Colonic mucosa (tissue), 4 donors: ENCODE measurements at regions not wholly inside any gene's neighbourhood (a gene's known extent, or its start where the extent isn't known, plus 50 kb on each side); places are given as distances from the start of the nearest gene placed in this dataset.

Source experiments
- DNase-seq: peaks from one replicate; pipeline ENCODE4 v3.0.0-alpha.2; 2020
- H3K27ac ChIP-seq: fragments of 200-600 bp; one replicate; pipeline ENCODE4 v1.8.0; 2021
- H3K27me3 ChIP-seq: fragments of 200-600 bp; one replicate; pipeline ENCODE4 v1.8.0; 2021
- H3K36me3 ChIP-seq: fragments of 200-600 bp; one replicate; pipeline ENCODE4 v1.8.0; 2021
- H3K4me1 ChIP-seq: fragments of 200-600 bp; one replicate; pipeline ENCODE4 v1.8.0; 2021; ENCODE audit warnings: mild to moderate bottlenecking
- H3K4me3 ChIP-seq: fragments of 200-600 bp; one replicate; pipeline ENCODE4 v1.8.0; 2021
- H3K9ac ChIP-seq, 2 donors: one replicate each; pipeline ENCODE4 v1.7.0; 2013; ENCODE audit warnings: control low read depth in 2 of 2, low read depth in 2 of 2, low read length in 2 of 2
- H3K9me3 ChIP-seq: fragments of 200-600 bp; one replicate; pipeline ENCODE4 v1.8.0; 2021
- intact Hi-C: fragments of 100-400 bp; cut with DNase I; formaldehyde crosslinking; loops from one replicate; pipeline ENCODE4 v1.14.1; 2022
- TF ChIP-seq, protein P1 (sequence below): fragments of 200-600 bp; IDR thresholded peaks from one replicate; pipeline ENCODE4 v1.8.0; 2022; ENCODE audit warnings: antibody characterized with exemption, mild to moderate bottlenecking
- donor health status: healthy.
- donor health status: DM: no; HTN: no; CAD: no.
- donor health status: DM: no; HTN: no; CAD: no.

DNA sequence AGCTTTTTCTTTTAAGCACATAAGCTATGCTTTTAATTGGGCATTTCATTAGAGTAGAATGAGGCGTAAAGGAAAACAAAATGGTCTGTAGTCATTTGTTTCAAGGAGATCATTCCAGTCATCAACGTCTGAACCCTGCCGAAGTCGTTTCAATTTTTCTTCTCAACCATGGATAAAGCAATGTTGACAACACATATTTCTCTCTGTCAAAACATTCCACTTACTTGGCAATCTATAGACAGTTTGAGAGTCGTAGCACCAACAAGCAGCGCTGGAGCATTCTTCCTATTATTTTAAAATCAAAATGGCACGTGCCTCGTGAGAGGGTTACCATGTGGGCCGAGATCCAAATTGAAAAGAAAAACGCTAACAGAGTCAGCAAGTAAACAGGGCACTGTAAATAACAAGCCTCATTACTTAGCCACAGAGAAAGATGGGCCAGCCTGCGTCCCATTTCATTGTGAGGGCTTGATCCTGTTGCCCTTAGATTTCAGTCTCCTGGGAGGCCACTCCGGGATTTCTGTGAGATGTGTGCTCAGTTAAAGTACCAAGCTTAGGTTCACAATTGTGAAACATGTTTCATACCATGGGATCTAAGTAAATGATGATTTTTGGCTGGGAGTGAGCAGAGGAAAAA, 422.9 kb downstream of the DTWD2 start:
- Histone ChIP-seq H3K36me3 (no peaks in the 10 kb centered on the region), H3K9ac (no peak overlapping the region), H3K4me1 (no peaks in the 10 kb centered on the region), H3K9me3 (no peaks in the 10 kb centered on the region), H3K27me3 (no peaks in the 10 kb centered on the region), H3K27ac (no peak overlapping the region), H3K4me3 (no peak overlapping the region)
- no peak for DNase-seq
- intact Hi-C loops = no loop called here
- TF ChIP-seq, protein P1, sequence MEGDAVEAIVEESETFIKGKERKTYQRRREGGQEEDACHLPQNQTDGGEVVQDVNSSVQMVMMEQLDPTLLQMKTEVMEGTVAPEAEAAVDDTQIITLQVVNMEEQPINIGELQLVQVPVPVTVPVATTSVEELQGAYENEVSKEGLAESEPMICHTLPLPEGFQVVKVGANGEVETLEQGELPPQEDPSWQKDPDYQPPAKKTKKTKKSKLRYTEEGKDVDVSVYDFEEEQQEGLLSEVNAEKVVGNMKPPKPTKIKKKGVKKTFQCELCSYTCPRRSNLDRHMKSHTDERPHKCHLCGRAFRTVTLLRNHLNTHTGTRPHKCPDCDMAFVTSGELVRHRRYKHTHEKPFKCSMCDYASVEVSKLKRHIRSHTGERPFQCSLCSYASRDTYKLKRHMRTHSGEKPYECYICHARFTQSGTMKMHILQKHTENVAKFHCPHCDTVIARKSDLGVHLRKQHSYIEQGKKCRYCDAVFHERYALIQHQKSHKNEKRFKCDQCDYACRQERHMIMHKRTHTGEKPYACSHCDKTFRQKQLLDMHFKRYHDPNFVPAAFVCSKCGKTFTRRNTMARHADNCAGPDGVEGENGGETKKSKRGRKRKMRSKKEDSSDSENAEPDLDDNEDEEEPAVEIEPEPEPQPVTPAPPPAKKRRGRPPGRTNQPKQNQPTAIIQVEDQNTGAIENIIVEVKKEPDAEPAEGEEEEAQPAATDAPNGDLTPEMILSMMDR = no peak

- TF ChIP-seq, protein P1 = no peak
- intact Hi-C loops = no loop called here
- no peak overlapping the region for H3K4me3 ChIP-seq
Measured at GRCh38 chr5:118561971-118562370, 426.4 kb downstream of the DTWD2 start.

GRCh38 chr5:118561235-118561634, 427.1 kb downstream of the DTWD2 start:
- Histone ChIP-seq H3K4me3 (no peak overlapping the region), H3K27ac (no peak overlapping the region), H3K9me3 (no peaks in the 10 kb centered on the region), H3K27me3 (no peaks in the 10 kb centered on the region), H3K9ac (no peak overlapping the region), H3K36me3 (no peaks in the 10 kb centered on the region), H3K4me1 (no peaks in the 10 kb centered on the region)
- TF ChIP-seq, protein P1 = no peak
- intact Hi-C loops = no loop called here
- DNase-seq = no peak

More at GRCh38 chr5:118561971-118562370, 426.4 kb downstream of the DTWD2 start:
- H3K4me1 ChIP-seq = no peaks in the 10 kb centered on the region
- no peaks in the 10 kb centered on the region for H3K36me3 ChIP-seq
- H3K27me3 ChIP-seq = no peaks in the 10 kb centered on the region
- no peak for DNase-seq
- no peak overlapping the region for H3K27ac ChIP-seq
- no peaks in the 10 kb centered on the region for H3K9me3 ChIP-seq
- no peak overlapping the region for H3K9ac ChIP-seq

DNA sequence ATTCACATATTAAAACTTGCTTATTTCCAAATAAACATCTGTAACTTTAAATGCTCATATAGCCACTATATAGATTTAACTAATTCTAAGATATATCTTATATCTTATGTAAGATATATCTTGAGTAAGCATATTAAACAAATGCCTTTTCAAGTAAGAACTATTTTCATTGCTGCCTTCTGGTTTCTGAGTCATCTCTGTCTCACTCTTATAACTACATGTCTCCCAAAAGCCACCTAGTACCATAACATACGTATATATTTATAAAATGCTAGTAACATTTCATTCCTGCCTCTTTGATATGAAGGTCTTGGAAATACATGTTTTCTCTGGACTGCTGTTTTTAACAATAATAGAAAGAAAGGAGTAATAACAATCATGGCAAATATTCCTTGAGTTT, 429.5 kb downstream of the DTWD2 start:
- H3K4me3 ChIP-seq = no peak overlapping the region

DNA sequence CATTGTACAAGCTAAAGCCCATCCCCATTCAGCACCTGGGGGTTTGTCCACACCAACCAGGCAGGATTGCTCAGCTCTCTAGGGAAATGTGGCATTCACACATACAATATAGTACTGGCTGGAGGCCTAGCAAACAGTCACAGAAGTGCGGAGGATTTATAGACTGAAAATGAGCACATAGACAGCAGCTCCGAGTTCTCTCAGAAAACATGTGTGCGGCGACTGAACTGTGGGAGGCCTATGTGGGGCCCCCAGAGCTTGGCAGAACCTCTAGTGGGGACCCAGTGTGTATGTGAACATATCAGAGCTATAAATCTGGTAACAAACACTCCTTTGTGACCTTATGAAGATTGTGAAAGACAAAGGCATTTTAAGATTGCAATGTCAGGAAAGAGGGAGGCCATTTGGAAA, 431.1 kb downstream of the DTWD2 start:
- no peaks in the 10 kb centered on the region for H3K9me3 ChIP-seq
- intact Hi-C loops = no loop called here
- no peak for DNase-seq

More for the DNA sequence above, 429.5 kb downstream of the DTWD2 start:
- Histone ChIP-seq H3K4me1 (no peaks in the 10 kb centered on the region), H3K36me3 (no peaks in the 10 kb centered on the region), H3K9ac (no peak overlapping the region), H3K27ac (no peak overlapping the region), H3K9me3 (no peaks in the 10 kb centered on the region), H3K27me3 (no peaks in the 10 kb centered on the region)
- DNase-seq = no peak
- TF ChIP-seq, protein P1 = no peak
- intact Hi-C loops = no loop called here

More for the DNA sequence above, 431.1 kb downstream of the DTWD2 start:
- no peak overlapping the region for H3K27ac ChIP-seq
- no peaks in the 10 kb centered on the region for H3K36me3 ChIP-seq
- TF ChIP-seq, protein P1 = no peak
- H3K9ac ChIP-seq = no peak overlapping the region
- H3K27me3 ChIP-seq = no peaks in the 10 kb centered on the region
- H3K4me3 ChIP-seq = no peak overlapping the region
- no peaks in the 10 kb centered on the region for H3K4me1 ChIP-seq
